GM18511 (cell line): ENCODE measurements at regions not wholly inside any gene's neighbourhood (a gene's known extent, or its start where the extent isn't known, plus 50 kb on each side); places are given as distances from the start of the nearest gene placed in this dataset.
"Not testable (repeated sequence)": the region's sequence is repeated elsewhere in the genome, so short reads cannot be mapped to it uniquely, and the experiment has no call there.

Source experiments
- ATAC-seq: cut with Tn5 transposase; IDR thresholded peaks from one replicate; pipeline ENCODE4 v1.9.1; 2021; ENCODE audit warnings: mild to moderate bottlenecking, moderate library complexity; ENCODE audit not compliant: unreplicated experiment

- ATAC-seq: no peak
Observed at GRCh38 chr3:159748425-159748824, 240.2 kb upstream of the IL12A start.

GRCh38 chr3:159749406-159749805 lies 239.2 kb upstream of the IL12A start:
- no peak for ATAC-seq

GRCh38 chr3:159751146-159751545 lies 237.5 kb upstream of the IL12A start:
- ATAC-seq: no peak

- ATAC-seq: no peak
Observed at GRCh38 chr3:159751752-159752151, 236.9 kb upstream of the IL12A start.

GRCh38 chr3:159756279-159757207 lies 232.1 kb upstream of the IL12A start:
- ATAC-seq: not testable (repeated sequence)

GRCh38 chr3:159757341-159758060 lies 231.1 kb upstream of the IL12A start:
- ATAC-seq: no peak

- no peak for ATAC-seq
Observed at GRCh38 chr3:159760046-159760445, 228.6 kb upstream of the IL12A start.

- ATAC-seq: no peak
Observed at GRCh38 chr3:159761369-159761768, 227.3 kb upstream of the IL12A start.

- ATAC-seq: no peak
Observed at GRCh38 chr3:159761848-159762635, 226.6 kb upstream of the IL12A start.

GRCh38 chr3:159763011-159763601 lies 225.5 kb upstream of the IL12A start:
- ATAC-seq: peak; percentile 42

- ATAC-seq: peak; percentile 69
Observed at GRCh38 chr3:159763602-159764489, 224.8 kb upstream of the IL12A start.

- ATAC-seq: no peak
Observed at GRCh38 chr3:159764490-159765029, 224.1 kb upstream of the IL12A start.

- ATAC-seq: no peak
Observed at GRCh38 chr3:159765030-159765859, 223.4 kb upstream of the IL12A start.

- no peak for ATAC-seq
Observed at GRCh38 chr3:159765860-159766294, 222.8 kb upstream of the IL12A start.

GRCh38 chr3:159766563-159767185 lies 222.0 kb upstream of the IL12A start:
- no peak for ATAC-seq

GRCh38 chr3:159770998-159771397 lies 217.6 kb upstream of the IL12A start:
- ATAC-seq: no peak

GRCh38 chr3:159771865-159772611 lies 216.6 kb upstream of the IL12A start:
- ATAC-seq: no peak
